HG03460 (cell line): ENCODE measurements at regions not wholly inside any gene's neighbourhood (a gene's known extent, or its start where the extent isn't known, plus 50 kb on each side); places are given as distances from the start of the nearest gene placed in this dataset.

ENCODE experiments used
- ATAC-seq: cut with Tn5 transposase; IDR thresholded peaks from one replicate; pipeline ENCODE4 v1.9.1; 2021; ENCODE audit not compliant: unreplicated experiment

DNA sequence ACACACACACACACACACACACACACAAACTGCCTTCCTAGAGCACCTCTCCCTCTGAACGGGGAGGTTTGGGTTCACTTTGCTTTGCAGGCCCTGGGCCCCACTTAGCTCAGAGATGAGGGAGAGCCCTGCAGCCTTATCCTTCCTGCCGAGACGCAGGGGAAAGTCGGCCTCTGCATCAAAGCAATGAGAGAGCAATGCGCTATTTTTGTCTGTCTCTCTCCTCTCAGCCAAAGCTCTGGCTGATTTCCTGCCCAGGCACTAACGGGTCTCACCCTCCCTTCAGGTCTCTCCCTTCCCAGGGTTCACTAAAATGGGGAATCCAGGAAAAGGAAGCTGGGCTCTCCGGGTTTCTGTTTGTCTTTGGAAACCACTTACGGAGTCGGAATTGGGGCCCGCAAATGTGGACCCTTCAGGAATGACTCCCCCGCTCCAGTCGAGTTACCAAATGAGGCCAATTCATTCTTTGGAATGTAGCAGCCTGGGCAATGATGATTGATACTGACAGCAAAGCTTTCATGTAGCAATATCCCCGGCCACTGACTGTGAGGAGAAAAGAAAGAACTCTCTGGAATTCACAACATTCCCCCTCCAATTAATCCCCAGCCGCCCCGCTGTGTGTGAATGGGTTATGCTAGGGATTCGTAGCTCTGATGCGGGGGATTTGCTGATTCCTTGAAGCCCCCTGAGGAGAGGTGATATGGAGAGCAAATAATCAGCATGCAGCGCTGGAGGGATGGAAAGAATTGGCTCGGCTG, 61.5 kb upstream of the WLS start:
- ATAC-seq: no peak

GRCh38 chr1:68293122-68293521, 60.8 kb upstream of the WLS start:
- no peak for ATAC-seq

- no peak for ATAC-seq
Measured at GRCh38 chr1:68291688-68292384, 59.5 kb upstream of the WLS start.

DNA sequence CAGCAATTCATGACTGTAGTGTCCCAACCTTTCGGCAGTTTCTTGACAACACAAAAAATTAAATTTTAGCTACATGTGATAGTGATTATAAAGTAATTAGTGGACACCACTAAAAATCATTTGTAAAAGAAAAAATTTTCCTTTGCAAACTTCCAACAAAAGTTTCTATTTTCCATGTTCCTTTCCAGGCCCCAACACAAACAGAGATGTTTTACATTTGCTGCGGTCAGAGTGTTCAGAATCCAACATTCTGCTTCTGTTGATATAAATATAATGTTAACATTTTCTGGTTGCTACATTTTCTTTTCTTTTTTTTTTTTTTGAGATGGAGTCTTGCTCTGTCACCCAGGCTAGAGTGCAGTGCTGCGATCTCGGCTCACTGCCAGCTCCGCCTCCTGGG, 54.9 kb upstream of the WLS start:
- no peak for ATAC-seq

DNA sequence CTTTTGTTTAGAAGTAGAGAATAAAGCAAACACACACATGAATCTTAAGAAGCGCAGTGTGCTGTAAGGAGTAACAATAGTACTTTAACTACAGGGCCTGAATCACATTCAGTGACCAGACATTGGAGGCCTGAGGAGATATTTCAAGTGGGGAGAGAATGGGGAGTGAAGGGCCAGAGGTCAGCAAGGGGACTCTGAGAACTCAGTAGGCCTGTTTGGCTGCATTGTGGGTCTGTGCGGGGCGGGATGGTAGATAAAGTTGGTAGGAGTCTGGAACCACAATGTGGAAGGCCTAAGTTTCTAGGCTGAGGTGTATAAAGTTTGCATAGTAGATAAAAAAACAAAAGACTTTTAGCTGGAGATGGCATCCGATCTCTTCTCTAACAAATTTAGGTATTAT, 52.7 kb upstream of the WLS start:
- ATAC-seq: no peak

- ATAC-seq: no peak
Measured at GRCh38 chr1:68281946-68282615, 49.8 kb upstream of the WLS start.
